GM12891 (cell line): ENCODE measurements at regions not wholly inside any gene's neighbourhood (a gene's known extent, or its start where the extent isn't known, plus 50 kb on each side); places are given as distances from the start of the nearest gene placed in this dataset.

Experiments used
- POLR2A ChIP-seq: IDR thresholded peaks from 2 replicates; pipeline ENCODE4 v1.6.1; 2011; ENCODE audit warnings: low read depth, low read length, control low read depth
- POLR2AphosphoS5 ChIP-seq: IDR thresholded peaks from 2 replicates; pipeline ENCODE4 v1.6.1; 2011; ENCODE audit warnings: low read depth, low read length, control low read depth
- TAF1 ChIP-seq: IDR thresholded peaks from 2 replicates; pipeline ENCODE4 v1.6.1; 2011; ENCODE audit warnings: low read depth, low read length, control low read depth

GRCh38 chr10:23648618-23649017 is 209.7 kb downstream of the OTUD1 start:
- TF ChIP-seq POLR2A = no peak
- no peak for TF ChIP-seq POLR2AphosphoS5
- TF ChIP-seq TAF1 = no peak
